Activated CD4-positive, CD25-positive, alpha-beta regulatory T cell treated with anti-CD3 and anti-CD28 coated beads, Interleukin-2, amount 50 U/mL, for 16 hours (primary cell): ENCODE measurements at regions not wholly inside any gene's neighbourhood (a gene's known extent, or its start where the extent isn't known, plus 50 kb on each side); places are given as distances from the start of the nearest gene placed in this dataset.
"Not testable (repeated sequence)": the region's sequence is repeated elsewhere in the genome, so short reads cannot be mapped to it uniquely, and the experiment has no call there.

Experiments
- DNase-seq: peaks from one replicate; pipeline ENCODE4 v3.0.0-alpha.2; 2020; ENCODE audit warnings: low read depth, low spot score

DNA sequence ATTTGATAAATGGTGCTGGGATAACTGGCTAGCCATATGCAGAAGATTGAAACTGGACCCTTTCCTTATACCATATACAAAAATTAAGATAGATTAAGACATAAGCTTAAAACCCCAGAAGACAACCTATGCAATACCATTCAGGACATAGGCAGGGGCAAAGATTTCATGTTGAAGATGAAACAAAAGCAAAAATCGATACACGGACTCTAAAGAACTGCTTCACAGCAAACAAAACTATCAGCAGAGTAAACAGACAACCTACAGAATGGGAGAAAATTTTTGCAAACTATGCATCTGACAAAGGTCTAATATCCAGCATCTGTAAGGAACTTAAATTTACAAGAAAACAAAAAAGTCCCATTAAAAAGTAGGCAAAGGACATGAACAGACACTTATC lies 255.9 kb downstream of the TINAG start:
- not testable (repeated sequence) for DNase-seq

DNA sequence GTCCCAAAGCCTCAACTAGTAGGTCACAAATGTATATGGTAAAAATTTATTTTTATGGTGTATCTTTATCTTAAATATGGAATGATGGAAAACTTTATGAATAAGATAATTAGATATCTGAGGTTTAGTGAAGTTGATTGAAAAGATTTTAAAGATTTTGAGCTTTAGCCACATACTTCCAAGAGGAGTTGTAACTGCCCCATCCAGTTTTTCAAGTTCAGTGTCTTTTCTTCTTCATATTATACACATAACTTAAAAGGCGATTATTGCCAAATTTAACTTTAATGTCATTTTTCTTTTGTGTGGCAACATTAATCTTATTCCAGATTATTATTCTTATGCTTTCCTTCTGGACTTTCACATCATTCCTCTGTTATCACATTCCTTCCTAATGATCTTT lies 266.4 kb downstream of the TINAG start:
- DNase-seq, result no peak

DNA sequence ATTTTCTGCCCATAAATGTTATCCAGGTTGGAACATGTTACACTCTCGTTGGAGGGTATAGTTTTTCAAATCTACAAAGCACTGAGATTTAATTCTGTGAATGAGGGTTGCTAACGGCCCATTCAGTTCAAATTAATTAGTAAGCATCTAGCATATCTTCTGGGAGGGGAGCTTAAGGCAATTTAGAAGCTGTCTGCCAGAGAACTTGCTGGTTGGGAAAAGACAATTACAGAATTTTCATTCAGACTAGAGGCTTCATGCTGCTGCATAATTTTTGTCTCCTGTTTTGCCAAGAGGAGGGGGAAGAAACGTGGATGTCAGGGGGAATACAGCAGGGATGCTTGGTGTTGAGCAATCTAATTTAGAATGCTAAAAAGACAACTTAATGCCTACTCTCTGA lies 268.3 kb upstream of the FAM83B start:
- no peak for DNase-seq

DNA sequence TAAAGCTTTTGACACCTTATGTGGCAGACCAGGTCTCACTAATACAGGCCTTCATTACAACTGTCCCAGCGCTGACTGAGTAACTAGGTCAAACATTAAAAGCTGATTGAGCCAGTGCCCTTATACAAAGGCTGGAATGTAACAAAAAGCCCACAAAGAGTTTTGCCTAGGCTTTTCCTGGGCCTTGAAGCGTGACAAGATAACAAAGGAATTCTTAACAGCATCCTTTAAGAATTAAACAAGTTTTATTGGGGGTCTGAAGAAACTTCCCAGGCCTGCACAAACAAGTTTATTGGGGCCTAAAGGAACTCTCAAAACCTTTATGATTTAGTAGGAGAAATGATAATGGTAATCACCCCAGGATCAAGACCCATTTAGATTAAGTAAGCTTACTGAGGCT lies 267.6 kb upstream of the FAM83B start:
- no peak for DNase-seq

DNA sequence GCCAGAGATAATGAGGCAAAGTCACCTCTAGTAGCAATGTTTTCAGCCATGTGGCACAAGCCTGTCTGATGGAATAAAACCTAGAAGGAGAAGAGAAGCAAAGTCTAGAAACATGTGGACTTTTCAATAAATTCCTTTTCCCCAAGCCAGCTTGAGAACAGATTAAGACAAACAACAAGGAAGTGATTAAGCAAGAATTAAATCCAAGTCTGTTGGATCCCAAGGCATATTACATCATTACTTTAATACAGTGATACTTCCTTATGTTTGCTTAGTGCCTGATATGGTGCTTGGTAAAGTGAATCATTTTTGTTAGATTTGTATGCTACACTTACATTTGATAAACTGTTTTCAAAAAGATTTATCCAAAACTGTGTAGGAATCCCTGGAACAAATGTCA lies 260.3 kb upstream of the FAM83B start:
- DNase-seq, result no peak

DNA sequence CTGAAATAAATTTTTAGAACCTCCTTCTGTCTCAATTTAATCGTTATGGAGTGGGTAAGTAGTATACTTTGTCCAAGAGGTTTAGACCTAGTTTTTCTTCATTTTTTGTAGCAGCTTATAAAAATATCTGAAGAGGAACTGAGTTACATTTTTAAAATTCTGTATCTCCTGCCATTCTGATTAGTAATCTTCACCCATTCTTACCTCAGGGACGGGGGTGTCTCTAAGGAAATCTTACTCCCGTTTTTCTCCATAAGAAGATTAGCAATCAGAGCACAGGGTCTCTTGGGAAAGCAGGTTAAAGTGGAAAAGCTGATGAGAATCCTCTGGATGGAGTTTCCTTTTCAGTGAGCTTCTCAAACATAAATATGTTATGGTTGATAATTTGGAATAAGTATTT lies 259.3 kb upstream of the FAM83B start:
- DNase-seq, result no peak

DNA sequence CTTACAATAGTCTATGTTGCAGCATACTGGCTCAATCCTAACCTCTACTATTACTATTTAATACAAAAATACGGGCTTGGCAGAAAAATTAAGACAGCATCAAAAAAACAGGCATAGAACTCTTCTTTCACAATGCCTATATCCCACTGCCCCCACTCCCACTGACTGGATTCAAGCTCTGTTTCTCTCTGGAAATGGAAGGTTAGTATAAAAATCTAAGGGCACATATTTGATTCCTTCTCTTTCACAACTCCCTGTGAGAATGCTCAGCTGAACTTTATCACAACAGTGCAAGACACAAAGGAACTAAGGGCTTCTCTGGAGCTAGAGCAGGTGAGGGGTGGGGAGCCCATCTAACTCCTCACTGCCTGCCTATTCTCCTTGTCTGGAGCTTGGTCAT lies 258.4 kb upstream of the FAM83B start:
- DNase-seq, result no peak

DNA sequence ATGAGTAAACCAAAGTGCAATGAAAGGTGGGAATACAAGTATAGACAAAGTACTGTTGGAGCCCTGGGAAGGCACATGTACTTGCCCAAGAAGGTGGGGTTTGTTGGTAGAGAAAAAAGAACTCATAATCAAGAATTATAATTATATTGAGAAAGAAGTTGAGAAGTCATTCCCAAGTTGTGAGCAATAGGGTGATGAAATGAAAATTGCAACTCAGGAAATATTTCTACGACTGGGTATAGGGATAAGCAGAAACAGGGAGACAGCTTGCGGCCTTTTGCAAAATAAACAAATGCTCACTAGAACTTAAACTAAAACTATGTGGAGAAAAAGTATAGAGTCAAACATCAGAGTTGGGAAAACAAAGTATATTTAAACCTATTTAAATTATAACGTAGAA lies 250.7 kb upstream of the FAM83B start:
- DNase-seq, result no peak

DNA sequence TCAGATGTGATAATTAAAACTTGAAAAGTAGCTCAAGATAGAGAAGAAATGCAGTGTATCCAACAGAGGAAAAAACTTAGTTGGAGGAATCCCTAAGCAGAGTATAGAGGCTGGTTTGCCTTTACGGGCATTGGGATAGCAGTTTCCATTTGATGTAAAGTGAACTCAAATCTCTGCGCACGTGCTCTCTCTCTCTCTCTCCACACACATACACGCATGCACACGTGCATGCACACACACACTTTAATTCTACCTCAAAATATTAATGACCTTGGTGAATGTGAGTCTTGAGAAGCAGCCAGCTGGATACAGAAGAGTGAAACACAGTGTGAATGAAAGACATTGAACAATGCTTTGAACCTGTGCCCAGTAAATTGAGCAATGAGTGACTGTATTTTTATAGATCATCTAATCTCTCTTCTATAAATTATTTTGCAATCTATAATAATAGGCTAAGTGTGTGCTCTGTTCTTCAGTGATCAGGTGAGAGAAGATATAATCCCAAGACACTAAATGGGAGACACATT lies 247.7 kb upstream of the FAM83B start:
- no peak for DNase-seq

DNA sequence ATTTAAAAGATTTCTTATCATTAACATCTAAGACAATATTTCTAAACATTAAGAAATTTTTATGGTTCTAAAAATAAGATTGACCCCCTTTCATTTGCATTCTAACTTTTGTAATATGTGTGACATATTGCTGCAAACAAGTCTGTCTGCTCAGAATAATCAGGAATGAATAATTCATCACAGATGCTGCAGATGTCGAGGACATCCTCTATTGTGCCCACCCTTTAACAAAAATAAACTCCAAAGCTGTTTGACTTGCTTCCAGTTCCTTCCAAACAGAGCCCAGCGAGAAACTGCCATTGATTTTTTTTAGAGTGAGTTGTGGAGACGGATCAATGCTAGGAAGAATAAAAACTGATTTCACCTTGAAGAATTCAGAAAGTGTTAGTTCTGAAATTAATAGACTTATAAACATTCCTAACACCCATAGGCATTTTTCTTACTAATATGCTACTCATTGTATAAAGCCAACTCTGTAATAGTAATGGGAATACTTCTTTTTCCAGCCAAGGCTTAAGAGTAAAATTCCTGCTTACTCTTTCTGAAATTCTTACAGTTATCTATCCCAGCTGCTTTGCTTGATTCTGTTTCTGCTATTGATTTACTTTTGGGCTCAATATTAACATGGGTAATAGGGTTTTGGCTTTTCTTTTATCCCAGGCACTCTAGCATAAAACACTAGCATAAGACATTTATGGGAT lies 244.8 kb upstream of the FAM83B start:
- no peak for DNase-seq

DNA sequence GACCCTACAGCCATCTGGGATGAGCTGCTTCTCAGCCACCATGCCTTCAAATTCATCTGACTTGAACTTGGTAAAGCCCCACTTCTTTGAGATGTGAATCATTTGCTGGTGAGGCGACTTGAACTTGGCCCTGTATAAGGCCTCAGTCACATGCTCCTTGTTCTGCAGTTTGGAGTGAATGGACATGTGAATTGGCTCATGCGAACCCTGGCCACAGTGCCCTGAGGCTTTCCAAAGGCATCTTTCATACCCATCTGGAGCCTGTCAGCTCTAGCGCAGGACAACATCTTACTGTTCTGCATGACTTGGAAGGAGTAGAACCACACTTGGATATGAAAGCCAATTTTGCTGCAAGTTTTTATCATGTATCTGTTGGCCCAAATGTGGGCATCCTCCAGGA lies 244.0 kb upstream of the FAM83B start:
- no peak for DNase-seq

DNA sequence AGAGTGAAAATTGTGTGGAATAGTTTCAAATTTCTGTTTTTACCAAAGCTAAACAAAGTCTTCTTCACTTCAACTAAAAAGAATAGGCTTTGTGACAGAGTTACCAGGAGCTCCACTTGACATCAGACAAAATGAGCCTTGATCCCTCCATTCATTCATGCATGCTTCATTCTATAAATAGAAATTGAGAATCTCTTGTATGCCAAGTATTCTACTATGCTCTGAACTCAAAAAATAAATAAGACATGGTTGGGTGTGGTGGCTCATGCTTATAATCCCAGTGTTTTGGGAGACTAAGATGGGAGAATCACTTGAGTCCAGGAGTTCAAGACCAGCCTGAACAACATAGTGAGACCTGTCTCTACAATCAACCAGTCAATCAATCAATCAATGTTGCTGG lies 236.6 kb upstream of the FAM83B start:
- DNase-seq, result no peak

DNA sequence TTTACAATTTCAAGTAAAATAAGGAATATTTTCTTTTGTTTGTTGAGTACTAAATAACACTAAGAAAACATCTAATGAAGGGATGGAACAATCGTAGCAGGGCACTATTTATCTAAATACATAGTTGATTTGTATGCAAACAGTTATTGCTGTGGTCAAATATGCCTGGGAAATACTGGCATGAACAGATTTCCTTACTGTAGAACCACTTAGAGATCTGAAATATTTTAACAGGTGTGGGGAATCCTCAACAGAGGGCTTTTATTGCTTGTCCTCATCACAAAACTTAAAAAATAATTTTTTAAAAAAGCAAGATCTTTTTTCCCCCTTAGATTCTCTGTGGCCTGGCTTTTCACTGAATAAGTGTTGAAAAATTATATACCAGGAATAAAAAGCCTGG lies 233.0 kb upstream of the FAM83B start:
- DNase-seq, result no peak

DNA sequence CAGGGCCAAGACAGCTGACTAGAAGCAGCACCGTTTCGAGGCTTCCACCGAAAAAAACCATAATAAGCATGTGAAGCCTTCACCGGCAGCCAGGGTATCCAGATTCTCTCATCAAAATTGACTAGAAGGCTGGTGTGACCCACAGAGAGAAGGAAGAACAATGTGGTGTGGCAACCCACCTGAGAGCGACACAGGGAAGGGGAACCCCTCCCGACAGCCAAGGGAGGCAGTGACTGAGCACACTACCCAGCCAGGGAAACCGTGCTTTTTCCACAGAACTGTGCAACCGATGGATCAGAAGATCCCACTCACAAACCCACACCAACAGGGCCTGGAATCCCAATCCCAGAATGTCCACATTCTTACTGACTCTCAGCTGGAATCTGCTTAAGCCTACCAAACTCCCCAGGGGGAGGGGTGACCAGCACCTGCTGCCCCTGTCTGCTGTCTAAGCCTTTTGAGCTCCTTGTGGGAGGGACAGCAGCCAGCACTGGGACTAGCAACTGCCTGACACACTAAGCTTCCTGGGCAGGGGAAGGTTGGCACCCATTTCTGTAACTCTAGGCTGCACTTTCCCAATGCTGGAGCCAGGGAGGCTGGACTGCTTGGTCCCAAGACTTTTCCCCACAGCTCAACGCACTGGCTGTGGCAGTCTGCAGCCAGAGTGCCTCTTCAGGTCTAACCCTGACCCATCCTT lies 231.9 kb upstream of the FAM83B start:
- DNase-seq, result no peak

DNA sequence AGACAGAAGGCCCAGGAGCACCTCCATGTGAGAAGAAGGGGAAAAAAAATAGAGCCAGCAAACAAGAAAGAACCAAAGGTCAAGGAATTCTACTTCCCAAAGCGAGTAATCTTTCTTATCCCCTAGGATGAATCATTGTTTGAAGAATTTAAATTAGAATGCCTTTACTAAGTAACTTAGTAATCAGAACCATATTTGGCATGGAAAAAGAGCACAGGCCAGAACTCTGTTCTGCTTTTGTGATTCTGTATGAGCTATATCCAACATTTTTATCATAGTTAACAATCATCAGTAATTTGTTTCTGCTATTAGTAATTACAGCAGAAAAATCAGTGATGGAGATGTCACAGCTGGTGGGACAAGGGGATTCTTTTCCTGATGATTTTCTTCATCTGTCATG lies 228.8 kb upstream of the FAM83B start:
- DNase-seq, result no peak

DNA sequence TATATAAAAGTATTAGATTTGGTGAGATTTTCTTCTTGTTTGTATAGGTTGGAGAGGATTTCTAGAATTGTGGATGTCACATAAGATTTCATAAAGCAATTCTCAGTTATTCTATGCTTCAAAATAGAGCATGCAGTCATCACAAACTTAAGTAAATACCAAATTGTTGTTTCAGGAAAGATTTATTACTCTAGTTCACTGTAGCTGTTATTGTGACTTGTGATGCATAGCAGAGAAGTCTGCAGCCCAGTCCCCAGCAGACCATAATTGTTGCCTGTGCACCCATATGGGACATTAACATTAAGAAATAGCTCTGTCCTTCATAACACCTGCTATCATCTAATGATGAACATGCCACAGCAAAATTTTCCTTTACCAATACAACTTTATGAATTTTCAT lies 228.0 kb upstream of the FAM83B start:
- DNase-seq, result no peak

DNA sequence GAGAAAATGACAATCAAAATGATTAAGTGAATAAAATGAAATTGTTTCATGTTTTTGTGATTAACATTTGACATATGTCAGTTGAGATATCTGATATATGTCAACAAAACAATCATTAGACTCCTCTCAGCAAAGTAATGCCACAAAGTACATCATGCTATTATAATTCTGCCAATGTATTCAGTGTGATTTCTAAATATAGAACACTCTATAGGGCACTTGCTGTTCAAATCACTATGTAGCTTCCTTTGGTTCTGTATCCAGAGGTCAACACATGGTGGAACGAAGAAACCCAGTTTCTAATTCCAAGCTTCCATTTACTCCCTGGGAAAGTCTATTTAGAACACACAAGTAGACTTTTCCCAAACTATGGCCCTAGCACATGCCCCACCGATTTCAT lies 227.5 kb upstream of the FAM83B start:
- no peak for DNase-seq

DNA sequence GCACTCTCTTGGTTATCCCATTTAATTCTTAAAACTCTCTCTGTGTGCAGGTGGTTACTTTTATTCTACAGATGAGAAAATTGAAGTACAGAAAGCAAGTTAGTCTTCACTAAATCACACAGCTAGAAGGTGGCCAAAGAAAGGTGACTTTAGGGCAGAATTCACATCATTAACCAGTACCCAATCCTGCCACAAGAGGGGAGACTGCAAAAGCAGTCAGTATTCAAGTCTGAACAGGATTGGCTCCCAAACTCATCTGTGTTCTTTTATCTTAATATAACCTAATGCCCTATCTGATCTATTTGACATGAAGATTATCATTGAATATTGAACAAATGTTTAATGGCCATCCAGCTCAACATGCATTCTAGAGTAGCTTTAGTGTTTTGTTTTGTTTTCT lies 225.3 kb upstream of the FAM83B start:
- no peak for DNase-seq

DNA sequence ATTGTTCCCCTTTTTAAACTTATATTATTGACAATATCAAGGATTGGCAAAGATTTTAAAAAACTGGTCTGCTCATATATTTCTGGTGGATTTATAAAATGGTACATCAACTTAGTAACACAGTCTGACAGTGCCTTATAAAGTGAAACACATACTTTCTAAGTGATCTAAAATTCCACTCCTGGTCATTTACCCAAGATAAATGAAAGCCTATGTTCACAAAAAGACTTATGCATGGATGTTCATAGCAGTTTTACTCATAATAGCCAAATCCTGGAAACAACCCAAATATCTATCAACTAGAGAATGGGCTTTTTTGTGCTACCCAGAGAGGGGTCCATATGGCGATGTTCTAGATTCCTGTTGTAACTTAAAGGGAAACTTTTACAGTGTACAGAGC lies 222.4 kb upstream of the FAM83B start:
- DNase-seq, result no peak

DNA sequence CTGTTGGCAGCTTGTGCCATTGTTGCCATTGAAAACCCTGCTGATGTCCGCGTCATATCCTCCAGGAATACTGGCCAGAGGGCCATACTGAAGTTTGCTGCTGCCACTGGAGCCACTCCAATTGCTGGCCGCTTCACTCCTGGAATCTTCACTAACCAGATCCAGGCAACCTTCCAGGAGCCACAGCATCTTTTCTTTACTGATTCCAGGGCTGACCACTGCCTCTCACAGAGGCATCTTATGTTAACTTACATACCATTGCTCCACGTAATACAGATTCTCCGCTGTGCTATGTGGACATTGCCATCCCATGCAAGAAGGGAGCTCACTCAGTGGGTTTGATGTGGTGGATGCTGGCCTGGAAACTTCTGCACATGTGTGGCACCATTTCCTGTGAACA lies 221.8 kb upstream of the FAM83B start:
- no peak for DNase-seq

DNA sequence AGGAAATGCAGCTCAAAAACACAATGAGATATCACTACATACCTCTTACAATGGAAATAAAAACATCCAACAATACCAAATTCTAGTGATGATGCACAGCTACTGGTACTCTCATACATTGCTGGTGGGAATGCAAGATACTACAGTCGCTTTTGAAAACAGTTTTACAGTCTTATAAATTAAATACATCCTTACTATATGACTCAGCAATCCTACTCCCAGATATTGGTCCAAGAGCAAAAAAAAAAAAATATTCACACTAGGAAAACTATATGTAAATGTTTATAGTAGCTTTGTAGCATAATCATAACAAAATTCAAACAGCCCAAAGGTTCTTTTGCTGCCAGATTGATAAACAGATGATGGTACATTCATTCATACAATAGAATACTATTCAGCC lies 217.4 kb upstream of the FAM83B start:
- no peak for DNase-seq

DNA sequence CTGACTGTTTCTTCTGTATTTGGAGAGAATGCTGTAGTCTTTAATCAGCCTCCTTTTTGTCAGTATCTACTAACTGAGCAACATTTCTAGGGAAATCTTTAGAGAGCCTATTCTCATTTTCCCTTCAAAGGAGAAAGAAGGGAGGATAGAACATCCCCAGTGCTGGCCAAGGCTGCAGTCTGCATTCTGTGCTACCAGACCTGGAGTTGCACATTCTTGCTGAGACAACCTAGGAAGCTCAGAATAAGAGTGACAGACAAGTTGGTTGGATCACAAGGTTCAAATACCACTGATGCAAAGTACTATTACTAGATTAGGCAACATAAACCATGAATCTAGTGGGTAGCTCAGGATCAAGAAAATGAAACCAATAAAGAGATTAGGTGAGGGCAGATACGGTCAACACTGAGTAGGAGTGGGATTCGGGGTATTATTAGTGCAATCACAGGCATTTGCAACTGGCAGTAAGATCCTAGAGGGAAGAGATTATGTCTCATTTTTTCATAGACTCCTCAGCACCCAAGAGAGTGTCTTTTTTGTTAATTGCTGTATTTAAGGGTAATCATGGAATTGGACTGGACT lies 213.5 kb upstream of the FAM83B start:
- DNase-seq, result no peak

DNA sequence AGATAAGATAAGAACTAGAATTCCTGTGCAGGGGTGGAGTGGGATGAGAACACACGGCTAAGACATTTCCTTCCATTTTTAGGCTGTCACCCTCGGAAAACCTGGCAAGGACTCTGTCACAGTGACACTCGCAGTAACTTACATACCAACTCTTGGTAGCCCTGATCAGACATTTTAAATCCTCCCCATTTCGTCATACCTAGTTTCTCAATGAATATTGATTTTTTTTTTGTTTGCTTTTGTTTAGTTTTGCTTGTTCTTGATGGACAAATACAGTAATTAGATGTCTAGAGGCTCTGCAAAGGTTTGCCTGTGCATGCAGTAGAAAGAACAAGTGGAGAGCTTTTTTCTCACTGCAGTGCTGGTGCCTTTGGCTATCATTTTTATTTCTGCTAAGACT lies 213.0 kb upstream of the FAM83B start:
- no peak for DNase-seq
